ENCODE measurements at regions not wholly inside any gene's neighbourhood (a gene's known extent, or its start where the extent isn't known, plus 50 kb on each side); places are given as distances from the start of the nearest gene placed in this dataset.
A peak's percentile ranks its signal among the peaks of the same experiment; 100 is the strongest.

DNA sequence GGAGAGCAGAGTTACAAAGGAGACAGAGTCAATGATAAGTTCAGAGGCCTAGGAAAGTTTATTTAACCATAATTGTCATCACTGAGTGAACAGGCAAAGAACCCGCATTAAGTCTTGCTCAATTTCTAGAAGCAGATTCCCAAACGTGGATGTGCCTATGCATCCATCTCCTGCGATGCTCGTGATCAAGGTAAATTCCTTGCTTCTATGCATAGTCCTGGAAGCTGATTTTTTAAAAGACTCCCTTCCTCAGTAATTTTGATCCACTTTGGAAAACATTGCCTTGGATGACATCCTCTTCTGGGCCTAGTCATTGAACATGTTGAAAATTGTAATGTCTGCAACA lies 116.4 kb downstream of the TNFSF18 start:
- H3K4me1 ChIP-seq: no peaks in the 10 kb centered on the region
- WGBS, 2 donors: 84 to 89% methylated on average over 4 of the region's 4 CpGs
- H3K4me3 ChIP-seq: no peak overlapping the region
- H3K27ac ChIP-seq: peak overlapping the region; percentile 0 to 68 (median 33)
- no peaks in the 10 kb centered on the region for H3K36me3 ChIP-seq (replicated peaks in 1 of 2; ENCODE audit: insufficient read depth in 1 of 2, low read depth in 2 of 2)
- TF ChIP-seq POLR2A (IDR thresholded peaks at IDR 0.05): no peak
- TF ChIP-seq, protein P1, sequence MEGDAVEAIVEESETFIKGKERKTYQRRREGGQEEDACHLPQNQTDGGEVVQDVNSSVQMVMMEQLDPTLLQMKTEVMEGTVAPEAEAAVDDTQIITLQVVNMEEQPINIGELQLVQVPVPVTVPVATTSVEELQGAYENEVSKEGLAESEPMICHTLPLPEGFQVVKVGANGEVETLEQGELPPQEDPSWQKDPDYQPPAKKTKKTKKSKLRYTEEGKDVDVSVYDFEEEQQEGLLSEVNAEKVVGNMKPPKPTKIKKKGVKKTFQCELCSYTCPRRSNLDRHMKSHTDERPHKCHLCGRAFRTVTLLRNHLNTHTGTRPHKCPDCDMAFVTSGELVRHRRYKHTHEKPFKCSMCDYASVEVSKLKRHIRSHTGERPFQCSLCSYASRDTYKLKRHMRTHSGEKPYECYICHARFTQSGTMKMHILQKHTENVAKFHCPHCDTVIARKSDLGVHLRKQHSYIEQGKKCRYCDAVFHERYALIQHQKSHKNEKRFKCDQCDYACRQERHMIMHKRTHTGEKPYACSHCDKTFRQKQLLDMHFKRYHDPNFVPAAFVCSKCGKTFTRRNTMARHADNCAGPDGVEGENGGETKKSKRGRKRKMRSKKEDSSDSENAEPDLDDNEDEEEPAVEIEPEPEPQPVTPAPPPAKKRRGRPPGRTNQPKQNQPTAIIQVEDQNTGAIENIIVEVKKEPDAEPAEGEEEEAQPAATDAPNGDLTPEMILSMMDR (IDR thresholded peaks at IDR 0.05): no peak
- DNase-seq (no peak), ATAC-seq (no peak)
- no peaks in the 10 kb centered on the region for H3K9me3 ChIP-seq
- H3K27me3 ChIP-seq: no peaks in the 10 kb centered on the region
- intact Hi-C loops (cut with DNase I): no loop called here

DNA sequence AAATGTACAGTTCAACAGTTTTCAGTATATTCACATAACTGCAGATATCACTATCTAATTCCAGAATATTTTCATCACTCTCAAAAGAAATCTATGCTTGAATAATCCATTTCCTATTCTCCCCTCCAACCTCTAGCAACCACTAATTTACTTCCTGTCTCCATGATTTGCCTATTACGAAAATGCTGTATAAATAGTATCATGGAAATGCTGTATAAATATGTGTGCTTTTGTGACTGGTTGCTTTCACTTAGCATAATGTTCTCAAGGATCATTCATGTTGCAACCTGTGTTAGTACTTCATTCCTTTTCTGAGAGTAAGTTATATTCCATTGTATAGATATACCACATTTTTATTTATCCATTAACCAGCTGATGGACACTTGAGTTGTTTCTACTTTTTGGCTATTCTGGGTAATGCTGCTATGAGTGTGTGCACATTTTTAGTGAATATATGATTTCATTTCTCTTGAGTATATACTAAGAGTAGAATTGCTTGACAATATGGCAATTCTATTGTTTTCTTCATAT lies 115.6 kb downstream of the TNFSF18 start:
- H3K4me1 ChIP-seq: no peaks in the 10 kb centered on the region
- no peaks in the 10 kb centered on the region for H3K36me3 ChIP-seq (replicated peaks in 1 of 2; ENCODE audit: insufficient read depth in 1 of 2, low read depth in 2 of 2)
- no peak overlapping the region for H3K4me3 ChIP-seq
- intact Hi-C loops (cut with DNase I): no loop called here
- no peak overlapping the region for H3K27ac ChIP-seq
- 69 to 84% methylated on average over 1 of the region's 1 CpG for WGBS, 2 donors
- no peak for TF ChIP-seq POLR2A (IDR thresholded peaks at IDR 0.05)
- TF ChIP-seq, protein P1 (IDR thresholded peaks at IDR 0.05): no peak
- H3K27me3 ChIP-seq: no peaks in the 10 kb centered on the region
- DNase-seq (no peak), ATAC-seq (no peak)
- H3K9me3 ChIP-seq: no peaks in the 10 kb centered on the region

DNA sequence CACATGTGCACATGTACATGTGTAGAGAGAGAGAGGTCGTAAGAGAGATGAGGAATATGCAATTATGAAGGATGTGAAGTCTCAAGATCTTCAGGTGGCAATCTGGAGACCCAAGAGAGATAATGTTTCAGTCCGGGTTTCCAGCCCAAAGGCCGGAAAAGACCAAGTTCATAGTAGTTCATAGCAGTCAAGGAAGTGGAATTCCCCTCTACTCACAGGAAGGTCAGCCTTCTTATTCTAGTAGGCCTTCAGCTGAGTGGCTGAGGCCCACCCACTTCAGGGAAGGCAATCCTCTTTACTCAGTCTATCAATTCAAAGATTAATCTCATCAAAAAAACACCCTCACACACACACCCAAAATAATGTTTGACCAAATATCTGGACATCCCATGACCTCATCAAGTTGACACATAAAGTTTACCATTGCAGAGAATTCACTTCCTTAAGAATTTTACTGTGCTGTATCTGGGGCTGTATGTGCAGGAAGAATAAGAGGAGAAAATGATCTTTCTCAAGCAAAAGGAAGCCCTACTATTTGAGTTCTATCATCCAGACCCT lies 114.6 kb downstream of the TNFSF18 start:
- no peaks in the 10 kb centered on the region for H3K27me3 ChIP-seq
- DNase-seq (no peak), ATAC-seq (no peak)
- no peaks in the 10 kb centered on the region for H3K4me1 ChIP-seq
- H3K4me3 ChIP-seq: no peak overlapping the region
- H3K27ac ChIP-seq: no peak overlapping the region
- WGBS, 2 donors: 83 to 97% methylated on average over 3 of the region's 3 CpGs
- H3K36me3 ChIP-seq (replicated peaks in 1 of 2; ENCODE audit: insufficient read depth in 1 of 2, low read depth in 2 of 2): no peaks in the 10 kb centered on the region
- H3K9me3 ChIP-seq: no peaks in the 10 kb centered on the region
- TF ChIP-seq POLR2A (IDR thresholded peaks at IDR 0.05): no peak
- TF ChIP-seq, protein P1 (IDR thresholded peaks at IDR 0.05): no peak
- intact Hi-C loops (cut with DNase I): no loop called here

DNA sequence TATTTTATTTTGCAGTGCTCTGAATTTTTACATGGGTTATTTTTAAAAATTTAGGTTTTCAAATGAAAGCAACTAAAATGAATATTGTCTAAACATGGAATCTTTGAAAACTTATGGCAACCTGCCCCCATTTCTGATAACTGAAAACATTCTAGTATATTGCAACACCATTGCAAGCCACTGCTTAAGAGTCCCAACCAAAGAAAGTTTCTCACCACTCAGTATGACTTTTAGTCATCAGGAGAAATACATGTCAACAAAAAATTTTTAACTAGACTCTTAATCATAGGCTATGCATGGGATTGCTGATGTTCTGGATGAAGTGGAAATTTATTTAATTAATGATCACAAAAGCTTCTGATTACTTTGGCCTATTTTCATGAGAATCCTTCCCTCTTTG lies 112.1 kb downstream of the TNFSF18 start:
- no peak overlapping the region for H3K27ac ChIP-seq
- H3K27me3 ChIP-seq: no peaks in the 10 kb centered on the region
- DNase-seq (no peak), ATAC-seq (no peak)
- intact Hi-C loops (cut with DNase I): no loop called here
- H3K36me3 ChIP-seq (replicated peaks in 1 of 2; ENCODE audit: insufficient read depth in 1 of 2, low read depth in 2 of 2): no peaks in the 10 kb centered on the region
- no peaks in the 10 kb centered on the region for H3K9me3 ChIP-seq
- TF ChIP-seq, protein P1 (IDR thresholded peaks at IDR 0.05): no peak
- no peak for TF ChIP-seq POLR2A (IDR thresholded peaks at IDR 0.05)
- no peaks in the 10 kb centered on the region for H3K4me1 ChIP-seq
- no peak overlapping the region for H3K4me3 ChIP-seq

DNA sequence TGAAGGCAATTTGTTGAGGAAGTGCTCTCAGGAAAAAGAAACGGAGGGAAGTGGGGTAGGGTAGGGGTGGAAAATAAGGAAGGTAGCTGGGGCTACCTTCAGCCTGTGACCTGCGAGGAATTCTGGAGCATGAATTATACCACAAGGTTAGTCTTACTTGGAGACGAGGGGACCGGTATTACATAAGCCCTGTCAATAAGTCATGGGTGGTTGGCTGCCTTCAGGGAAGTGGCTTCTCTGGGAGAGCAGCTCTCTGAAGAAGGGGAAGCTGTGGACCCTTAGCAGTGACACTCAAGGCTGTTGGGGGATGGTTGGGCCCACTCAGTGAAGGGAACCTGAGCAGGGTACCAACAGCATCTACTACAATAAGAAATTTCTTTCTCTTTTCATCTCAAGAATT lies 111.3 kb downstream of the TNFSF18 start:
- Histone ChIP-seq H3K27me3 (no peaks in the 10 kb centered on the region), H3K9me3 (no peaks in the 10 kb centered on the region), H3K36me3 (replicated peaks in 1 of 2; ENCODE audit: insufficient read depth in 1 of 2, low read depth in 2 of 2) (no peaks in the 10 kb centered on the region), H3K4me1 (no peaks in the 10 kb centered on the region), H3K27ac (no peak overlapping the region), H3K4me3 (no peak overlapping the region)
- TF ChIP-seq, protein P1 (IDR thresholded peaks at IDR 0.05): no peak
- TF ChIP-seq POLR2A (IDR thresholded peaks at IDR 0.05): no peak
- WGBS, 2 donors: 93 to 95% methylated on average over 4 of the region's 4 CpGs
- no peak for ATAC-seq
- intact Hi-C loops (cut with DNase I): no loop called here
- DNase-seq: no peak
